ENCODE measurements at regions not wholly inside any gene's neighbourhood (a gene's known extent, or its start where the extent isn't known, plus 50 kb on each side); places are given as distances from the start of the nearest gene placed in this dataset.

DNA sequence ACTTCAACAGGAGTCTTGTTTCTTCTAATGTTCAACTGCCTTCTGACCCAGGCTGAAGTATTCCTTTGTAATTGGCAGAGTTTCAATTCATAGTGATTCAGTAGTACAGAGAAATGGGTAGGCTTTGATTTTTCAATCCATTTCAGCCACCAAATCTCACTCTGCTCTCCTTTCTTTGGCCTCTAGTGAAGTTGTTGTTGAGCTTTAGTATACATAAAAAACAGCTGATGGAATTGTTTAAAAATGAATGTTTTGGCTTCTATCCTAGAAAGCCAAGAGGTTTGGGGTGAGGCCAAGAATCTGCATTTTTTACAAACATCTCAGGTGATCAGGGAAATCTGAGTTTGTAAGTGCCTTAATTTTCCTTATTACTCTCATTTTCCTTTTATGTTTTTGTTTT is 182.9 kb upstream of the MAP1B start:
- TF ChIP-seq POLR2A (IDR thresholded peaks at IDR 0.05; ENCODE audit: low read length) (no peak), GATA1 (IDR thresholded peaks at IDR 0.05; ENCODE audit: low read depth, low read length) (no peak)
